Neuronal stem cell (in vitro differentiated cells): ENCODE measurements at regions not wholly inside any gene's neighbourhood (a gene's known extent, or its start where the extent isn't known, plus 50 kb on each side); places are given as distances from the start of the nearest gene placed in this dataset.

Source experiments
- DNase-seq: peaks from one replicate; pipeline ENCODE4 v3.0.0-alpha.2; 2013; ENCODE audit warnings: low spot score
- H2AFZ ChIP-seq: one replicate; pipeline ENCODE4 v1.6.1; 2013; ENCODE audit warnings: mild to moderate bottlenecking, low read length, inconsistent platforms
- H2AK5ac ChIP-seq: 2 replicates; pipeline ENCODE4 v1.6.1; 2013; ENCODE audit warnings: low read depth, mild to moderate bottlenecking, inconsistent platforms, low read length, moderate library complexity, mixed read lengths
- H2BK120ac ChIP-seq: 2 replicates; pipeline ENCODE4 v1.6.1; 2013; ENCODE audit warnings: low read depth, mild to moderate bottlenecking, inconsistent platforms, low read length, moderate library complexity, mixed read lengths
- H2BK12ac ChIP-seq: one replicate; pipeline ENCODE4 v1.6.1; 2013; ENCODE audit warnings: low read length, inconsistent platforms
- H2BK15ac ChIP-seq: 2 replicates; pipeline ENCODE4 v1.6.1; 2013; ENCODE audit warnings: mild to moderate bottlenecking, low read length, inconsistent platforms, mixed read lengths
- H2BK5ac ChIP-seq: one replicate; pipeline ENCODE4 v1.6.1; 2013; ENCODE audit warnings: inconsistent platforms, mild to moderate bottlenecking, low read length, moderate library complexity
- H3K14ac ChIP-seq: one replicate; pipeline ENCODE4 v1.6.1; 2013; ENCODE audit warnings: low read length, inconsistent platforms
- H3K18ac ChIP-seq: 2 replicates; pipeline ENCODE4 v1.6.1; 2013; ENCODE audit warnings: low read length, inconsistent platforms
- H3K23ac ChIP-seq: 2 replicates; pipeline ENCODE4 v1.6.1; 2013; ENCODE audit warnings: low read depth, mild to moderate bottlenecking, mixed read lengths, low read length, inconsistent platforms; ENCODE audit not compliant: poor library complexity
- H3K27ac ChIP-seq: replicated peaks from 3 replicates; pipeline ENCODE4 v1.5.1; 2013; ENCODE audit warnings: low read length, inconsistent platforms
- H3K27me3 ChIP-seq, 3 experiments: 2 replicates each; pipeline ENCODE4 v1.6.1; 2013; ENCODE audit warnings: low read length in 3 of 3, mild to moderate bottlenecking in 2 of 3, inconsistent platforms in 1 of 3, low read depth in 1 of 3, mixed read lengths in 1 of 3, moderate library complexity in 1 of 3; ENCODE audit not compliant: control insufficient read depth in 3 of 3, insufficient read depth in 3 of 3
- H3K36me3 ChIP-seq, 2 donors: replicated peaks in 1 of 2; 2 replicates each; pipeline ENCODE4 v1.6.1; 2013; ENCODE audit warnings: low read length in 2 of 2; ENCODE audit not compliant: control insufficient read depth in 2 of 2, insufficient read depth in 2 of 2
- H3K4ac ChIP-seq: 2 replicates; pipeline ENCODE4 v1.6.1; 2013; ENCODE audit warnings: inconsistent platforms, mild to moderate bottlenecking, low read length, moderate library complexity
- H3K4me1 ChIP-seq, 2 donors: 1 replicate in 1 of 2; 2 replicates in 1 of 2; pipeline ENCODE4 v1.6.1; 2013; ENCODE audit warnings: low read length in 2 of 2, low read depth in 1 of 2; ENCODE audit not compliant: control insufficient read depth in 2 of 2, insufficient read depth in 1 of 2
- H3K4me2 ChIP-seq: one replicate; pipeline ENCODE4 v1.6.1; 2013; ENCODE audit warnings: mild to moderate bottlenecking, low read length, inconsistent platforms; ENCODE audit not compliant: insufficient read depth, poor library complexity, severe bottlenecking
- H3K4me3 ChIP-seq, 2 donors: 2 replicates each; pipeline ENCODE4 v1.5.1; 2013; ENCODE audit warnings: low read length in 2 of 2, mild to moderate bottlenecking in 2 of 2, inconsistent platforms in 1 of 2, moderate library complexity in 1 of 2
- H3K79me1 ChIP-seq: one replicate; pipeline ENCODE4 v1.6.1; 2013; ENCODE audit warnings: low read depth, mild to moderate bottlenecking, inconsistent platforms, low read length, moderate library complexity
- H3K9ac ChIP-seq: one replicate; pipeline ENCODE4 v1.6.1; 2013; ENCODE audit warnings: mild to moderate bottlenecking, low read depth, low read length, inconsistent platforms; ENCODE audit not compliant: poor library complexity
- H3K9me3 ChIP-seq, 2 donors: replicated peaks in 1 of 2; 2 replicates each; pipeline versions ENCODE3 to v1.6.1; 2013; ENCODE audit warnings: low read length in 2 of 2, mild to moderate bottlenecking in 2 of 2, inconsistent platforms in 1 of 2, low read depth in 1 of 2, mixed read lengths in 1 of 2, moderate library complexity in 1 of 2; ENCODE audit not compliant: control insufficient read depth in 2 of 2, insufficient read depth in 1 of 2
- H4K8ac ChIP-seq: one replicate; pipeline ENCODE4 v1.6.1; 2013; ENCODE audit warnings: low read depth, mild to moderate bottlenecking, inconsistent platforms, low read length, moderate library complexity
- H4K91ac ChIP-seq: one replicate; pipeline ENCODE4 v1.6.1; 2013; ENCODE audit warnings: low read length, low read depth, mild to moderate bottlenecking, inconsistent platforms; ENCODE audit not compliant: poor library complexity
- whole genome bisulfite sequencing, 2 donors: extraction: QIAGEN DNeasy Blood & Tissue Kit; methylation state at CpG; one replicate each; pipeline ENCODE4 v1.1.7; 2013; ENCODE audit warnings: missing lambda C conversion rate in 2 of 2, mixed read lengths in 1 of 2; ENCODE audit not compliant: insufficient read length in 2 of 2, insufficient replicate concordance in 1 of 2; ENCODE audit errors: extremely low coverage in 2 of 2; 5-methylcytosine and 5-hydroxymethylcytosine counted together

DNA sequence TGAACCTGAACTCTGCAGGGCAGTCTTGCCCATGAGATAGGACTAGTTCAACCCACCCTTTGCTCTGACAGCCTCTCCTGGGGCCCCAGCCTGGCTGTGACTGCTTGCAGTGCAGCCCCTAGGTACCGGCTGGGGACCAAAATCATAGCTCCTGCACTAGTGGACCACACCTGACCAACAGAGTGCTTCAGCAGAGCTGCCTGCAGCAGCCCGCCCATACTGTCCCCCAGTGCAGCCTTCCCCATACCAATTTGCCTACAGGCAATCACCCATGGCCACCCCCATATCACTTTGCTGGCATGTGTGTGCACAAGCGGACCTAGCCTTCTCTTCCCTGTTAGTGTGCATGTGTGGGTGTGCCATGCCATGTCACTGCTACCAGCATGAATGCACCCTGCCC, 347.6 kb upstream of the MPDZ start:
- H2AFZ ChIP-seq = no peak overlapping the region
- H3K23ac ChIP-seq = no peak overlapping the region
- no peak overlapping the region for H2BK12ac ChIP-seq
- no peak overlapping the region for H3K4ac ChIP-seq
- no peak overlapping the region for H3K4me3 ChIP-seq
- H3K4me2 ChIP-seq = no peak overlapping the region
- H3K4me1 ChIP-seq = no peaks in the 10 kb centered on the region
- no peak overlapping the region for H2BK15ac ChIP-seq
- H3K9ac ChIP-seq = no peak overlapping the region
- H3K36me3 ChIP-seq = no peaks in the 10 kb centered on the region
- H3K14ac ChIP-seq = no peak overlapping the region
- H3K18ac ChIP-seq = no peak overlapping the region
- H2BK5ac ChIP-seq = no peak overlapping the region
- H3K27ac ChIP-seq = no peak overlapping the region
- H4K91ac ChIP-seq = no peak overlapping the region
- H3K79me1 ChIP-seq = no peaks in the 10 kb centered on the region
- WGBS, 2 donors = no CpG with 5 or more reads among the region's 3 CpGs
- H4K8ac ChIP-seq = no peak overlapping the region
- no peak overlapping the region for H2BK120ac ChIP-seq
- H3K9me3 ChIP-seq = peaks cover 0 to 4% of the 10 kb centered on the region in 2 donors
- no peaks in the 10 kb centered on the region for H3K27me3 ChIP-seq
- DNase-seq = no peak
- no peak overlapping the region for H2AK5ac ChIP-seq

DNA sequence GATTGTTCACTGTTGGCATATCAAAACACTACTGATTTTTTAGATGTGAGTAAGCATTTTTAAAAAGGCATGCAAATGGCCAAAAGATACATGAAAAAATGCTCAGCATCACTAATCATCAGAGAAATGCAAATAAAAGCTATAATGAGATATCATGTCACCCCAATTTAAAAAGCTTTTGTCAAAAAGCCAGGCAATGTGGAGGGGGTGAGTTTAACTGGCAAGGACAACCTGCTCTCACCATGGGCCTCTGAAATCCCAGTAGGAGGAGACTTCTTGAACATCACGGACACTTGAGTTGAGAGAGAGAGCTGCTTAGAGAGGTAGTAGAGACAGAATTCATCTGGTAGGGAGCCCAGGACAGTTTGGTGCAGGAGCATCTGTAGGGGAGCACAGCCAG, 347.1 kb upstream of the MPDZ start:
- Histone ChIP-seq H3K14ac (no peak overlapping the region), H4K8ac (no peak overlapping the region), H2BK15ac (no peak overlapping the region), H3K27ac (no peak overlapping the region), H3K4me1 (no peaks in the 10 kb centered on the region), H3K23ac (no peak overlapping the region), H3K18ac (no peak overlapping the region), H3K4me3 (no peak overlapping the region), H3K27me3 (no peaks in the 10 kb centered on the region), H2BK120ac (no peak overlapping the region), H3K9ac (no peak overlapping the region), H3K4me2 (no peak overlapping the region), H3K36me3 (no peaks in the 10 kb centered on the region), H2AFZ (no peak overlapping the region), H4K91ac (no peak overlapping the region), H3K9me3 (peaks cover 0 to 4% of the 10 kb centered on the region in 2 donors), H2BK5ac (no peak overlapping the region), H2AK5ac (no peak overlapping the region), H2BK12ac (no peak overlapping the region), H3K4ac (no peak overlapping the region), H3K79me1 (no peaks in the 10 kb centered on the region)
- DNase-seq = no peak
- WGBS, 2 donors = no CpG with 5 or more reads among the region's 1 CpG

DNA sequence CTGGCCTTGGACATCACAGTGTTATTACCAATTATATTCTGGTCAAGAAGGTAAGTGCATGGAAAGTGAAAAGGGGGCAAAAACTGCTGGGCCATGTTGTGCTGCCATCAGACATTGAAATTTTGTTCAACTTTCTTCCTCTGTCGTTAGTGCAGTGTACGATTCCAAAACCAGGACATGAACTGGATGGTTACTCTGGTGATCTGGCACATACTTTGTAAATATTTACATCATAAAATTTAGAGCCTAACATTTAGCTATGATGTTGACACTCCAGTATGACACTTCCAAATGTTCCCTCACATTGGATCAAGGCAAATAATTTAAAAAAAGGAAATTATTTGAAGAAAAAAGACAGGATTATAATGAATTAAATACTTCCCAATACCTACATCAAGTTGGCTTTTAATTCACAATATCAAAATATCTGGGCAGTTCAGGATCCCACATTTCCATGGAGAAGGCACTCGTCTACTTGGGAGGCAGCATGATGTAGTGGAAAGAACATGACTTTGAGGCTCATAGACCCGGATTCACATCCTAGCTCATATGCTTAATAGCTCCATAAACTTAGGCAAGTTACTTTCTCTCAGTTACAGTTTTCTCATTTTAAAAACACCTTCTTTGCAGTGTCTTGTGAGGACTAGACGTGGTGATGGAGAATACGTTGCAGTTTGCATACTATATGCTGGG, 342.5 kb upstream of the MPDZ start:
- Histone ChIP-seq H3K9ac (no peak overlapping the region), H3K27ac (no peak overlapping the region), H3K4me3 (no peak overlapping the region), H4K91ac (no peak overlapping the region), H3K79me1 (no peaks in the 10 kb centered on the region), H3K27me3 (no peaks in the 10 kb centered on the region), H2BK5ac (no peak overlapping the region), H2AFZ (no peak overlapping the region), H3K23ac (no peak overlapping the region), H3K9me3 (no peaks in the 10 kb centered on the region), H2BK120ac (no peak overlapping the region), H3K4me2 (no peak overlapping the region), H3K14ac (no peak overlapping the region), H2BK15ac (no peak overlapping the region), H3K4me1 (no peaks in the 10 kb centered on the region), H4K8ac (no peak overlapping the region), H3K36me3 (no peaks in the 10 kb centered on the region), H3K18ac (no peak overlapping the region), H2BK12ac (no peak overlapping the region), H3K4ac (no peak overlapping the region), H2AK5ac (no peak overlapping the region)
- DNase-seq = no peak
- no CpG with 5 or more reads among the region's 6 CpGs for WGBS, 2 donors

DNA sequence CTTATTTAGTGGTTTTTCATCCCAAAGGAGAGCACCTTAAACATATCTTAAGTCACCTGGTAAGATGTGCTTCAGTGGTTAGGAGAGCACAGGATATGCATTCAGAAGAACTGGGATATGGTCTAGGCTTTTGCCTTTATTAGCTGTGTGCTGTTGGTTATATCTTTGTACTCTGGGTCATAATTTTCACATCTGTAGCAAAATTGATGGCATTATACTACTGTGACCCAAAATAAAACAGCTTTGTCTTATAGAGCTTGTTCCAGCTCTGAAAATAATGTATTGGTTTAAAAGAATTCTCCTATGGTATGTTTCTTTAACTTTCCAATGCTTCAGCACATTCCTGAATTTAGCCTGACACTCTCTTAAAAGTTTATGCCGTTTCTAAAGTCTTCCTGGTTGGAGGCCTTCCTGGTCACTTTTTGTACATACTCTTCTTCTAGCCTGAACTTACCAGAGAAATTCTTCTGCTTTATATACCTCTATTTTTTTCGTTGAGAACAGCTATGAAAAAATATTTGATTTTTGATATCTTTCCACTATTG, 337.1 kb upstream of the MPDZ start:
- H3K4me3 ChIP-seq = no peak overlapping the region
- no peak overlapping the region for H3K27ac ChIP-seq
- WGBS, 2 donors = no CpG with 5 or more reads among the region's 2 CpGs
- H4K91ac ChIP-seq = no peak overlapping the region
- H3K4me2 ChIP-seq = no peak overlapping the region
- peak overlapping the region; percentile 7 for H2AFZ ChIP-seq
- H3K9ac ChIP-seq = no peak overlapping the region
- H2BK12ac ChIP-seq = no peak overlapping the region
- H3K79me1 ChIP-seq = no peaks in the 10 kb centered on the region
- no peak overlapping the region for H2AK5ac ChIP-seq
- no peaks in the 10 kb centered on the region for H3K36me3 ChIP-seq
- no peak overlapping the region for H3K18ac ChIP-seq
- no peak overlapping the region for H3K23ac ChIP-seq
- no peak overlapping the region for H3K14ac ChIP-seq
- no peak for DNase-seq
- no peaks in the 10 kb centered on the region for H3K4me1 ChIP-seq
- H3K27me3 ChIP-seq = no peaks in the 10 kb centered on the region
- H2BK5ac ChIP-seq = no peak overlapping the region
- no peak overlapping the region for H2BK120ac ChIP-seq
- H3K9me3 ChIP-seq = peaks cover 0 to 5% of the 10 kb centered on the region in 2 donors
- no peak overlapping the region for H4K8ac ChIP-seq
- H3K4ac ChIP-seq = no peak overlapping the region
- no peak overlapping the region for H2BK15ac ChIP-seq
